HG03039 (cell line): ENCODE measurements at regions not wholly inside any gene's neighbourhood (a gene's known extent, or its start where the extent isn't known, plus 50 kb on each side); places are given as distances from the start of the nearest gene placed in this dataset.
"Not testable (repeated sequence)": the region's sequence is repeated elsewhere in the genome, so short reads cannot be mapped to it uniquely, and the experiment has no call there.

ENCODE experiments used
- ATAC-seq: cut with Tn5 transposase; IDR thresholded peaks from one replicate; pipeline ENCODE4 v1.9.1; 2021; ENCODE audit warnings: mild to moderate bottlenecking, moderate library complexity; ENCODE audit not compliant: unreplicated experiment

DNA sequence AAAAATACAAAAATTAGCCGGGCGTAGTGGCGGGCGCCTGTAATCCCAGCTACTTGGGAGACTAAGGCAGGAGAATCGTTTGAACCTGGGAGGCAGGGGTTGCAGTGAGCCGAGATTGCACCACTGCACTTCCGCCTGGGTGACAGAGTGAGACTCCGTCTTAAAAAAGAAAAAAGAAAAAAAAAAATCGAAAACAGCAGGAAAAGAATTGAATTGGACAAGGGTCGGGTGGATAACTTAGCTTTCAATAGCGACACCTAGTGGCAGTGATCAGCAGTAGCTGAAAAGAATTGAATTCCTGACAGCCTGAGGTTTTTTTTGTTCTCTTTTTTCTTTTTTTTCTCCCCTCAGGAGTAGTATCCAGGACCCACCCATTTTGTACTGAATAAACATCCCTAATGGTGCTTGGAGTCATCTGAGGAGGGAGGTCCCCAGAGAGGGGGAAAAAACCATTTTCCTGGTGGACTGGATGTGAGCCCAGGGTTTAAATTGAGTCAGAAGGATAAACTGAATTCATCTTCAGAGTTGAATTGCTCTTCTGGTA, 55.1 kb downstream of the CYCS start:
- ATAC-seq: no peak

DNA sequence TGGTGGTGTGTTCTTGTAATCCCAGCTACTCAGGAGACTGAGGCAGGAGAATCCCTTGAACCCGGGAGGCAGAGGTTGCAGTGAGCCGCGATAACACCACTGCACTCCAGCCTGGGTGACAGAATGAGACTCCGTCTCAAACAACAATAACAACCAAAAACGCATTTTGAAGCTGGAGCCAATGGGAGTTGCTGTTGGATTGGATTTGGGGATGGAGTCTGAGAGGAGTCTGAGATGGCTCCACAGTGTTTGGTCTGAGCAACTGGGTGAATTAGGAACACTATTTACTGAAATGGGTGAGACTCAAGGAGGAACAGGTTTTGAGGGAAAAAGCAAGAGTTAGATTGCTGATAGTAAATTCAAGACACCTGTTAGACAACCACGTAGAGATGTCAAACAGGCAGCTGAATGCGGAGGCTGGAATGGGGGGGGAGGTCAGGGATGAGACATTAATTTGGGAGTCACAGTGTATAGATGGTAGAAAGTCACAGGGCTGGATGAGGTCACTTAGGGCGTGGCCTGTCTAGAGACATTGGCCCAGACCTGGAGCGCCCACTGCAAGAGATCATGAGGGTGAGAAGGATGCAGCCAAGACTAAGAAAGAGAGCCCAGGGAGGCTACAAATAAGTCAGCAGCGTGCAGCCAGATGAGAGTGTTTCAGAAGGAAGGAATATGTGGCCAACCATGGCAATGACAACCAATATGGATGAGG, 56.4 kb downstream of the CYCS start:
- ATAC-seq: no peak

- no peak for ATAC-seq
Observed at GRCh38 chr7:25067726-25068501, 57.1 kb downstream of the CYCS start.

DNA sequence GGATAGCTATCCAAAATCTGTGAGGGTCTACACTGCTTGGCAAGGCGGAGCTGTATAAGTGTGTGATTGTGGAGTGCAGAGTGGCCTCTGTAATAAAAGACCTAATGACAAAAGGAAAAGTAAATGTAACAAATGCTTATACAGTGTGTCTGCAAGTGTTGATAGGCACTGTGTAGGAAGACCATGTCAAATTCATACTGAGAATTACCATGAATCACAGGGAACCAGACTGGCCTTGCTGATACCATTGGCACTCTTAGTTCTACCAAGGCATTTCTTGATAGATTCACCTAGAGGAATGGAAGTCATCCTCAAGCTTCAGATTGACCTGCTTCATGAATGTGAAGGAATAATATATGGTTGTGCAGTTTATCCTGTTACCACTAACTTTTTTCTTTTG, 58.8 kb downstream of the CYCS start:
- no peak for ATAC-seq

DNA sequence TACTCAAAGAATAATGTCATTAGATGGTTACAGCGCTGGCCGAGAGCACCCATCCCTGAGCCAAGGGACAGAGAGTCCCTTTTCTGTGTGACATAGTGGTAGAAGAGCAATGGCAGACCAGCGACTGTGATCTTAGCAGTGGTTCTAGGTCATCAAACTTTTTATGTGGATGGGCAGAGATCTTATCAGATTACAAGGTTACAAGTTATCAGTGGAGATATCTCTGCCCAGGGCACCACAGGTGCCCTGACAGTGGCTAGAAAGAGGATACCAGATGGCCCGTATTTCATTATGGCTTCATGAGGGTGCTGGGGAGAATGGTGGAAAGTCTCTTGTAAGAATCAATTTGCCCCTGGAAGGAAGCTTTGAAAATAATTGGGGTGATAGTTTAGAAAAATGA, 62.7 kb downstream of the CYCS start:
- no peak for ATAC-seq

GRCh38 chr7:25060487-25061055, 64.5 kb downstream of the CYCS start:
- no peak for ATAC-seq

- ATAC-seq: no peak
Observed at GRCh38 chr7:25059576-25059975, 65.5 kb downstream of the CYCS start.

DNA sequence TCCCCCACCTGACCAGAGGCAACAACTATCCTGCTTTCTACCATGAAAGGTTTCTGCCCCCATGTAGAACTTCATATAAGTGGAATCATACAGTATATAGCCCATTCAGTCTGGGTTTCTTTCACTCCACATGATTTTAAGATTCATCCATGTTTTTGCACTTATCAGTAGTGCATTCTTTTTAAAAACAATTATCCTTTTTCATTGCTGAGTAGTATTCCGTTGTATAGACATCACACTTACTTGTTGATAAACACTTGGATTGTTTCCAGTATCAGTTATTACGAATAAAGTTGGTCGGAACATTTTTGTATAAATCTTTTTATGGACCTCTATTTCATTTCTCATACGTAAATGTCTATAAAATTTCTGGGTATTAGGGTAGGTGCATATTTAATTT, 68.7 kb downstream of the CYCS start:
- ATAC-seq: no peak

- no peak for ATAC-seq
Observed at GRCh38 chr7:25055520-25056220, 69.4 kb downstream of the CYCS start.

- no peak for ATAC-seq
Observed at GRCh38 chr7:25054819-25055519, 70.1 kb downstream of the CYCS start.

- no peak for ATAC-seq
Observed at GRCh38 chr7:25050223-25050622, 70.2 kb upstream of the OSBPL3 start.

DNA sequence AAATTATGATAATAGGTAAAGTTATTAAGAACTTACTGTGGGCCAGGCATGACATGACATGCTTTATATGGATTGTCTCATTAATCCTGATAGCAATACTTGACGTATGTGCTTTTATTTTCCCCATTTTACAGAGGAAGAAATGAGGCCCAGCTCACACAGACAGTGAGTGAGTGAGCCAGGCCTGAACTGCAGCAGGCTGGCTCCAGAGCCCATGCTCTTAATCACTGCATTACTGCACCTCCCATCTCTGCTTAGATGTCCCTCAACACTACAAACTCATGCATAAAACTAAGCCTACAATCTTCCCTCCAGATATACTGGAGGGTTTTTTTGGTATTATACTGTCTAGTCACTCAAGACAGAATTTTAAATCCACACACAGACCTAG, 68.5 kb upstream of the OSBPL3 start:
- ATAC-seq: no peak

DNA sequence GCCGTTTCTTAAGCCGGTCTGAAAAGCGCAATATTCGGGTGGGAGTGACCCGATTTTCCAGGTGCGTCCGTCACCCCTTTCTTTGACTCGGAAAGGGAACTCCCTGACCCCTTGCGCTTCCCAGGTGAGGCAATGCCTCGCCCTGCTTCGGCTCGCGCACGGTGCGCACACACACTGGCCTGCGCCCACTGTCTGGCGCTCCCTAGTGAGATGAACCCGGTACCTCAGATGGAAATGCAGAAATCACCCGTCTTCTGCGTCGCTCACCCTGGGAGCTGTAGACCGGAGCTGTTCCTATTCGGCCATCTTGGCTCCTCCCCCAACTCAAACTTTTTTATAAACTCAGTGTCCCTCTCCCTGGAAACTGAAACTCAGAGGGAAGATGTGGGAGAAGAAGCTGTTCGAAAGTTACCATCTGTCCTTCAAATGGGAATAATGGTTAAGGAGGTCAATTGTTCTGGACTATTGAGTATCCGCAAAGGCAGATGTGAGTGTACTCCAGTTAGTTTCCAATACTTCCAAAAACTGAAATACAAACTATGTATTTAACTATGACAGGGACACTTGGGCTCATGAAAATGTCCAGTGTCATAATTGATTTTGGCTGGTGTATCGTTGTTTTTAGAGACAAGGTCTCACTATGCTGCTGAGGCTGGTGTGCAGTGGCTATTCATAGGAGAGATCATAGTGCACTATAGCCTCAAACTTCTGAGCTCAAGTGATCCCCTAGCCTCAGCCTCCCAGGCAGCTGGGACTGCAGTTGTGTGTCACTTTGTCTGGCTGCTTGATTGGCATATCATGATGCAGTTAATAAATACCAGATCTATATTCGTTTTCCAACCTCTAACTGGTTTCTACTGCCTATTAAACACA, 67.8 kb upstream of the OSBPL3 start:
- not testable (repeated sequence) for ATAC-seq

DNA sequence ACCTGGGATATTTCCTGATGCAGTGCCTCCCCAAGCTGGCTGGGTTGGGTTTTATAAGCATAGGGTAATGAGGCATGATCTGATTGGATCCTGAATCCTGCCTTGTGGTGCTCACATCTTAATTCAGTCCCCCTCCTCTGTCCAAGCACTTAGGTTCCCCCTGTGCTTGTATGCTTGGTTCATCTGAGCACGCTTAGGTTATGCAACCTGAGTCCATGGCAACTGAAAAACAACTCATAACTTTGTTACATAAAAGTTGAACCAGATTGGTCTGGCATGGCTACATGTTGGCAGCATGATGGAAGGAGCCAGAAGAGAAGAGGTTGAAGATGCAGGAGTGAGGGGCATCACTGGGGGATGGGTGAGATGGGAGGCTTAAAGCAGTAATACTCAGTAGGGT, 57.3 kb upstream of the OSBPL3 start:
- no peak for ATAC-seq

DNA sequence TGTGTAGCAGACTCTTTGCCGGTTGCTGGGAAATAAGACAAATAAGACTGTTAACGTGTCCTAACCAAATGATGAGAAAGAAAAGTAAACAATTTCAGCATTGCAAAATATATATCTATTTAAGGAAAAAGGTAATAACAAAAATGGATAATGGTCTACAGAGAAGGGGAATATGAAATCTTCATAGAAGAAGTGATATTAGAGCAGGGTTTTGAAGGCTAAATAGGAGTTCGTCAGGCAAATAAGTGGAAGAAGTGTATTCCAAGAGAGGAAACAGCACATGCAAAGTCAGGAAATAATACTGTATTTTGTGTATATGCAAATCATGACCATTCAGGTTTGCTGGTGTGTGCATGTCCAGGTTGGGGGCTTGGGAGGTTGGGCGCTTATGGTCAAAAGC, 55.3 kb upstream of the OSBPL3 start:
- ATAC-seq: no peak

- ATAC-seq: no peak
Observed at GRCh38 chr7:25034136-25034535, 54.2 kb upstream of the OSBPL3 start.

DNA sequence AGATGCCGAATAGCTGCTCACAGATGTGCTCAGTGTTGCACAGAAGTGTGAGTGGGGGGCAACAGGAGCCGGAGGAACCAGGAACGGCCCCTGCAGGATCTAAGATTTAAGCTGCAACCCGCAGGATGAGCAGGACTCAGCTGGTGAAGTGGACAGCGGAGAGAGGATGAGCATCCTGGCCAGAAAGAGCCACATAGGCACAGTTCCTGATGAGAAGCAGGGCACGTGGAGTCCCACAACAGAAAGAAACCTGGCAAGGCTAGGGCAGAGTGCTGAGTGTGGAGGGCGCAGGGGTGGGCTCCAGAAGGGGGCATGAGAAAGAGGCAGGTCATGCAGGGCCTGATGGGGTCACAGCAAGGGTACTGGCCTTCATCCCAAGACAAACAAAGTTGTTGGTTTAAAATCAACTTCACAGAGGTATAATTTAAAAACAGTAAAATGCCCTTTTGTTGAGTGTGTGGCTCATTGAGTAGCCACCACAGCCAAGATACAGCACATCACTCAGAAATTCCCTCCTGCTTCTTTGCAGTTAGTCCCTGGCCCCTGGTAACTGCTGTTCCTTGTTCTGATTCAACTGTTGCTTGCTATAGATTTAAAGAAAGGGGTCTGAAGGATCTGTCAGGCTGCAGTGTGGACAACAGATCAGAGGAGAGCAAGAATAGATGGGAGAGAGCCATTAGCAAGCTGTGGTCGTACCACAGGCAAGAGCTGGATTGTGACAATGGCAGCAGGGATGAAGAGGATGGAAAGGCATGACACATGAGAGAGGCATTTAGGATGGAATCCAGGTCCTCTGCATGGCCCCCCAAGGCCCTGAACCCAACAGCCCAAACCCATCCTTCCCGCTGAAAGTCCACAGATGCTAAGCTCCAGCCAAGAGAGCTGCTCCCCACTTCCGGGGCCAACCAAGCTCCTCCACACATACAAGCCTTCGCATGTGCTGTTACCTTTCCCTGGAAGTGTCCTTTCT, 53.1 kb upstream of the OSBPL3 start:
- no peak for ATAC-seq

DNA sequence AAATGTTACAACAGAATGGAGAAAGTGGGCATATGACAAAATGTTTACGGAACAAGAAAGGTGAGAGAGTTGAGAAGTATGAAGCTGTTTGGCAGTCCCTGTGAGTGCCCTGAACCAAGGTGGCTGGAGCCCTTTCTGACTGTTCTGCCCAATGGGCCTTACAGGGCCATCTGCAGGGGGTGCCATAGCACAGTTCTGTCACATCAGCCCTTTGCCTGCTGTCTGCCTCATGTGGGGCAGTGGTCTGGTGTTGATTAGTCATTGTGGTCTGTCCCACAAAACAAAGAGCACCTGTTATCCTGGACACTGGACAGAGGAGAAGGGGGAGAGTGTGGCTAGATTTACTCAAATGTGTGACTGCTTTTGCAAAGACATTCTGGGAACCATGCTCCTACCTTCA, 51.5 kb upstream of the OSBPL3 start:
- ATAC-seq: peak; percentile 28

DNA sequence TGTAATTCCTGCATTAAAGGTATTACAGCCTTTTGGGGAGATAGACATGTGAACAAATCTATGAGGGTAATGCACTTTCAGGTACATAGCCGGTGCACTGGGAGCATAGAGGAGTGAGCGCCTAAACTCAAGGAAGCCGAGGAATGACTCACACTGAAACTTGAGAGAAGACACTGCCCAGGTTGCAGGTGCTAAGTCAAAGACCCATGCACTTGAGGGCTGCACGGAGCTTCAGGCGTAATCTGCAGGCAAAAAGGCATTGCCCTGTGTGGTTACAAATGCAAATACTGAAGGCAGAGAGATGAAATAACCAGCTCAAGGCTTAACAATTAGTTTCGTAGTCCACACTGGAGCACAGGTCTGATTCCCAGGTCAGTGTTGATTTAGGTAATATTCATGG, 51.0 kb upstream of the OSBPL3 start:
- peak; percentile 90 for ATAC-seq
